ENCODE measurements at regions not wholly inside any gene's neighbourhood (a gene's known extent, or its start where the extent isn't known, plus 50 kb on each side); places are given as distances from the start of the nearest gene placed in this dataset.
"Not testable (repeated sequence)": the region's sequence is repeated elsewhere in the genome, so short reads cannot be mapped to it uniquely, and the experiment has no call there.

- not testable (repeated sequence) for DNase-seq
Measured at GRCh38 chr15:22684786-22685185, 101.7 kb upstream of the NIPA1 start.

GRCh38 chr15:22699881-22700280 lies 86.6 kb upstream of the NIPA1 start:
- not testable (repeated sequence) for DNase-seq

GRCh38 chr15:22710831-22711341 lies 75.6 kb upstream of the NIPA1 start:
- DNase-seq = not testable (repeated sequence)

GRCh38 chr15:22713933-22714332 lies 72.5 kb upstream of the NIPA1 start:
- not testable (repeated sequence) for DNase-seq

GRCh38 chr15:22714358-22715132 lies 71.9 kb upstream of the NIPA1 start:
- DNase-seq = not testable (repeated sequence)

GRCh38 chr15:22715133-22715845 lies 71.2 kb upstream of the NIPA1 start:
- not testable (repeated sequence) for DNase-seq

GRCh38 chr15:22719980-22720379 lies 66.5 kb upstream of the NIPA1 start:
- not testable (repeated sequence) for DNase-seq

- not testable (repeated sequence) for DNase-seq
Measured at GRCh38 chr15:22726104-22726503, 60.3 kb upstream of the NIPA1 start.

GRCh38 chr15:22735067-22735466 lies 51.4 kb upstream of the NIPA1 start:
- not testable (repeated sequence) for DNase-seq

GRCh38 chr15:22735781-22736180 lies 50.7 kb upstream of the NIPA1 start:
- DNase-seq = no peak

- not testable (repeated sequence) for DNase-seq
Measured at GRCh38 chr15:22736200-22736599, 50.2 kb upstream of the NIPA1 start.
